CD4-positive, alpha-beta T cell treated with Interleukin-6 at 100 ng/mL for 8 hours (primary cell): ENCODE measurements at regions not wholly inside any gene's neighbourhood (a gene's known extent, or its start where the extent isn't known, plus 50 kb on each side); places are given as distances from the start of the nearest gene placed in this dataset.

Experiments
- DNase-seq: peaks from one replicate; pipeline ENCODE4 v3.0.0-alpha.2; 2020; ENCODE audit warnings: mixed read lengths, low spot score

- DNase-seq = no peak
These were observed 357.6 kb upstream of the IRX4 start for GRCh38 chr5:2240118-2240904.

DNA sequence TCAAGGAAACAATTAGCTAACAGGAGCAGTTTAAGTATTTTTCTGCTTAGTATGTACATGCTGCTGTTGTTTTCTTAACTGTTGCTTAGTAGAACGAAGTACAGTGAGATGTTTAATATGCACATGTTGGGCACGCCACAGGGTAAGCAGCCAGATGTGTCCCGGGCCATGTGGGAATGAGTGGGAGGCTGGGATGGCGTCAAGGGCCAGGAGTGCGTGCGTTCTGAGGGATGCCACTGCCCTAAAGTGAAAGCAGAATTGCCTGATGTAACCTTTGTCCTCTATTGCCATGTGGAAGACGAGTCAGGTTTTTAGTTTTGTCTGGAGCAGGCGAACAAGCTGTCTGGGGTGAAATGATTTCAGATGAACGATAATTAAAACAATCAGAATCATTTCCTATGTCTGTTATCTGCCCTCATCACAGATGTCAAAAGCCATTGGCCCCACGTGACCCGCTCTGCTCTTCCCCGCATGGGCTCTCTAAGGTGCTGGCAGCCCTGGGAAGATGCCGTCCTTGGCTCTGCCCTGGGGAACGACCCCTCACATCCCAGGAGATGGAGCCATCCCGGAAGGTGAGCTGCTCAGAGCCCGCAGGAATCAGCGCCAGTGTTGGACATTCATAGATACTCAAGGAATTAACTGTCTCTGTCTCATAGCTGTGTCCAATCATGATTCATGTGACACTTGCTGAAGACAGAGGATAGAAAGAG is 356.6 kb upstream of the IRX4 start:
- DNase-seq = no peak

DNA sequence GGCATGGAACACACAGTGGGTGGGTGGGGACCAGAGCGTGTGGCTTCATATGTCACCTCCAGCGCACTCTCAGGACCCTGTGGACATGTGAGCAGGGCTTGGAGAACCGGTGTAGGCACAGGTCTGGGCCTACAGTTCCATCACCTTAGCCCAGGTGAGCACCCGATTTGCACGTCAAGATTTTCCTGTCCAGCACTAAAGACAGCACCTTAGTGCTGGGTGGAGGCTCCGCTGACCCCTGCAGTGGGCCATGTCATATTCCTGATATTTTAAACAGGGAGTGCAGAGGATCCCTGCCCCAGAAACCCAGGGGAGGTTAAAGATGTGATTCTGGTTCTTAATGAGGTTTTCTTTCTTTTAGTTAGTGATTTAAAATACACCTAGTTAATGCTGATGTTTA is 356.0 kb upstream of the IRX4 start:
- no peak for DNase-seq

GRCh38 chr5:2227433-2227832 is 344.7 kb upstream of the IRX4 start:
- DNase-seq = no peak

GRCh38 chr5:2224689-2225088 is 342.0 kb upstream of the IRX4 start:
- no peak for DNase-seq

DNA sequence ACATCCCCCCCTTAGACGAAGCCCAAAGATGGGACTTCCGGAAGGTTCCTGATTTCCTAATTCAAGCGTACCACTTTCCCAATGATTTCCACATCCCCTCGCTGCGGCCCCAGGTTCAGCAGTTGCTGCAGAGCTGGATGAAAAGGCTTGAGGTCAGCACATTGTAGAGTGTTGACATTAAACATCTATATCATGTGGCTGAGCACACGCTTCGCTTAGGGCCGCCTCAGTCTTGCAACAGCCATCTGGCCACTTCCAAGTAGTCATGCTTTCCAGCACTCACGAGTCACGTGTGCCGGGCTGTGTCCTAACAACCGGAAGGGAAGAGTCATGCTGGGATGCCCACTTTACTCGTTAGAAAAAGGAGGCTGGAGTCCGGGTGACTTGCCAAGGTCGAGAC is 340.6 kb upstream of the IRX4 start:
- no peak for DNase-seq

- DNase-seq = no peak
These were observed 339.7 kb upstream of the IRX4 start for GRCh38 chr5:2222246-2222992.

DNA sequence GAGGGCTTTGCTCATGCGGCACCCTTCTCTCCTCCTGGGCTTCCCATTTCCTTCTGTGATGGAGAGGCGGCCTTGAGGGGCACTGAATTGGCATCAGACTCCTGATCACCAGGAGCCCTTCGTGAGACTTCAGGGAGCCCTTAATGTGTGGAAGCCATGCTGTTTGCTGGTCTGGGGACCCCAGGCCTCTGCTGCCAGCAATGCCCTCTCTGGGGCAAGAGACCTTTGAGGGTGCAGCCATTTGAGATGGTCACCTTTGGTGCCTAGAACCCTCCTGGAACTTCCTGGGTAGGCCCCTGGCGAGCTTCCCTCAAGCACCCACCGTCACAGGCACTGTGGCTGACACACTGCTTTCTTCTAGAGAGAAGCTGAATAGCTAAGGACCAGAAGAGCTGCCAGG is 338.7 kb upstream of the IRX4 start:
- DNase-seq = no peak

DNA sequence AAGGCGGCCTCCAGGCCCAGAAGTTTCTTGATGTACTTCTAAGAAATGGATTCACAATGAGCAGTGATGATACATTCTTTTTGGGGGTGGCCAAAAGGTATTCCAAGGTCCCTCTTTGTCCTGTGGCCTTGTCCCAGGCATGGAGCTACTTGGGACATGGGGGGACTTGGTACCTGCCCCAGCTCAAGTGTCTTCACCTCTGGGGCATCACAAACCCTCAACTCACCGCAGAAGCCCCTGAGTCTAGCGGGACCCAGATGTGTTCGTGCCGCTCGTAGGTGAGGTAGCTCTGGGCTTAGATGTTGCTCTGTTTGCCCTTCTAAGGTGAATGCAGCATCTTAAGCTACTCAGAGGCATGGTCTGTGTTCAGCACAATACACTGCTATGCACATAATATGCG is 338.0 kb upstream of the IRX4 start:
- DNase-seq = no peak

- no peak for DNase-seq
These were observed 336.5 kb upstream of the IRX4 start for GRCh38 chr5:2219149-2219776.

DNA sequence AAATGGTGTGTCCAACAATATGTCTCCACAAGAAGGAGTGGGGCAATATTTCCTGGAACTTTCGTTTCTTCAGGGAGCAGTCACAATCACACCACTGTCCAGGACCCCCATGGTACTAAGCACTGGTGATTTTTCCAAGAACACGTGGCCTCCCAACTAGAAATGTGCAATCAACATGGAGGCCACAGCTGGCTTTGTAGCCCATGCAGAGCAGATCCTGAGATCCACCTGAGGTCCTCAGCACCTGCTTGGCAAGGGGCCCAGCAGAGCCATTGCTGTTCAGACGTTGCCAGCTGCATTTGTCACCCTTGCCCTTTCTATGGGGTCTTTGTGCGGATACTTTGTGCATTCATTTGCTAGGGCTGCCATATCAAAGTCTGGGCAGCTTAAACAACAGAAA is 334.5 kb upstream of the IRX4 start:
- DNase-seq = no peak

DNA sequence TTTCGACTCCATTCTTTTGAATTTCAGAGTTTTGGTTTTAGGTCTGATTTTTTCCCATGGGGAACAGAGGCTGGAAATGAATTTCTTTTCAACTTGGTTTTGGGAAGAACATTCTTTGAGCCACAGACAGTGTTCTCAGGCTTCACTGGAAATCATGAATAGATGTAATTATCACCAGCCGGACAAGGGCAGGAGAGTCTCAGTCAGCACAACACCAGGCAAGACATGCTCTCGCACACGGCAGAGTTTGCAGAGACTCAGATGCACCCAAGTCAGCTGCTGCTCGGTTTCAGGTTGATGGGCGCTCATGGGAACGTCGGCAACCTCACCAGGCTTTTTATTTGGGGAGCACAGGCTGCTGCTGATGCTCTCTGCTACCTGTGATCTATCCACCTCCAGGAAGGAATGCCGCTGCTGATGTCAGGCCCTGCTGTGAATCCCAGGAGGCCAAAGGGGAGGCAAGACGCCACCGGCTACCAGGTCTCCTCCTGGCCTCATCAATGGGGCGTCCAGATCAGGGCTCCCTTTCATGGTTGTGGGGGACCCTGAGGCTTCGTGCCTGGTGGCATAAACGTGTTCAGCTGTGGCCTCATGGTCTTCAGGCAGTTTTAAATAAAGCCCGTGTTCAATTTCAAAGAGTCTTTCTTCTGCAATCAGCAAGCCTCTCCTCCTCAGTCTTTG is 332.3 kb upstream of the IRX4 start:
- DNase-seq = no peak

DNA sequence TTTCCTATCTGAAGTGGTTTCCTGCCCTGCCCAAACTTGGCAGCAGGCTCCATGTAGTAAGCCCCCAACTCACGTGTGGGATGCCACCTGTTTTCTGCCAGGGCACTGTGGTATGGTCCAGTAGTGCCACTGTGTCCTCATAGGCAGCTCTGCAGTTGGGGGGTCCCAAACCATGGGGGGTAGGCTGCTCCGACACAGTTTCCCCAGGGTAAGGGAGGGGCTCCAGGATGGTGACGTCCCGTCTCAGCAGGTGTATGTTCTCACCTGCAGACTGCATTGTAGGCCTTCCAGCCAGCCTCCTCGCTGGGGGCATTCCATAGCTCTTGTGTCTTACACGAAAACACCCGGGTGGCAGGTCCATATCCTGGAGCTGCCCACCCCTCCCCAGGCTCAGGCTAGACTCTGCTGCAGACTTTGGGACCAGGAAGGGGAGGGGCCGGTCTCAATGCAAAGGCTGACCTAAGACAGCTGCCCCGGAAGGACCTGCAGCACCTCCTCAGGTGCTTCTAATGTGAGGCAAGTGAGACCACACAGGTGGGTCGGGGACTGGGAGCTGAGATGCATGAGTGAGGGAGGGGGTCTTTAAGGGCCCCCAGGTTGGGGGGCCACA is 330.5 kb upstream of the IRX4 start:
- no peak for DNase-seq

- no peak for DNase-seq
These were observed 329.8 kb upstream of the IRX4 start for GRCh38 chr5:2212481-2212880.

- DNase-seq = no peak
These were observed 325.5 kb upstream of the IRX4 start for GRCh38 chr5:2208239-2208544.

GRCh38 chr5:2207416-2208238 is 324.9 kb upstream of the IRX4 start:
- DNase-seq = no peak

- no peak for DNase-seq
These were observed 324.3 kb upstream of the IRX4 start for GRCh38 chr5:2207109-2207399.

DNA sequence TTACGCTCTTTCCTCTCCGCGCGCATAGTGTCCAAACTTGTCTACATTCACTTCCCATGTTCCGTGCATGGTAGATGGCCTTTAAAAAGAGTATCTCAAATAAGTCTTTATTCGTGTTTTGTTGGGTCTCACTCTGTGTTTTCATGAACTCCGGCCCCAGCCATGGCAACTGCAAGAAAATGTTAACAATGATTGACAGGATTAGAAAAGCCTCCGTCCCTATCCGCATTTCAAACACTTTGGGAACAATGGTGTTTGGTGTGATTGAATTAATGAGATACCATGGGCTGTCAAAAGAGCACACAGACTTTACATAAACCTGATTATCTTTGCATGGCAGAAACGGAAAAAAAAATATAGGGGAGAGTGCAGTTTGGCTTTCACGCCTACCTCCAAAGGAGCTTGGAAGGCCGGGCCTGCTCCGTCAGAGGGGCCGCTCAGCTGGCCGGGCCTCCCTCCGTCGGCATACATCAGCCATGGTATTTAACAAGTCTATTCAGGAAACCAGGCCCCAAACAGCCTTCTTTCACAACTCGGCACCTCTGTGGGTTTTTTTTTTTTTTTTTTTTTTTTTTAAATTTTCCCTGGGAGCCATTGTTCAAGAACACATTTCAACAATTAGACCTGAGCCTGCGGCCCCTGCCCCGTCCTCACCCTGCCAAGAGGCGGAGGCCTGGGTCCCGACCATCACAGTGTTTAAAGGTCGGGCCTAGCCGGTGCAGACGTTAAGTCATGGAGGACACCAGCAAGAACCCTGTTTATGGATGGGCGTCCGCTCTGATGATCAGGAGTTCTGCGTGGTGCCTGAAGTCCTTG is 323.8 kb upstream of the IRX4 start:
- DNase-seq = no peak

GRCh38 chr5:2205596-2206226 is 323.0 kb upstream of the IRX4 start:
- DNase-seq = no peak

GRCh38 chr5:2205185-2205585 is 322.5 kb upstream of the IRX4 start:
- DNase-seq = no peak
